Activated gamma-delta T cell treated with anti-CD3 and anti-CD28 coated beads, Interleukin-2, amount 50 U/mL, for 16 hours (primary cell): ENCODE measurements at regions not wholly inside any gene's neighbourhood (a gene's known extent, or its start where the extent isn't known, plus 50 kb on each side); places are given as distances from the start of the nearest gene placed in this dataset.

ENCODE experiments used
- DNase-seq: peaks from one replicate; pipeline ENCODE4 v3.0.0-alpha.2; 2020; ENCODE audit warnings: low read depth

GRCh38 chr12:46449316-46449715, 76.7 kb upstream of the SLC38A2 start:
- DNase-seq: no peak

DNA sequence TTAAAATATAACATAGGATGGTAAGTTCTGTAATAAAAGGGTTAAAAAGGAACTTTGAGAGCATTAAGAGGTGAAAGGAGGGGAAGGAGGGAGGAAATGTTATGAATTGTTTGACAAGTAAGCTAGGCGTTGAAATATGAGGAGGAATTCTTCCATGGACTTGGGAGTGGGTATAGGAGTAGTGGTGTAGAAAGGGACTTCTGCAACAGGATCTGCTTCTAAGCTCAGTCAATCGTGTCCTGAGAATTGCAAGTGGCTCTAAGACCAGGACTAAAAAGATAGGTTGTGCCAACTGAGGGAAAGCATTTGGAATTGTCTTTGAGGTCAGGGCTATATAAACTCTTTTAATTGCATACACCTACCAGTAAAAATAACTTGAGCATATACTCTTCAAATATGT, 74.1 kb upstream of the SLC38A2 start:
- DNase-seq: no peak

DNA sequence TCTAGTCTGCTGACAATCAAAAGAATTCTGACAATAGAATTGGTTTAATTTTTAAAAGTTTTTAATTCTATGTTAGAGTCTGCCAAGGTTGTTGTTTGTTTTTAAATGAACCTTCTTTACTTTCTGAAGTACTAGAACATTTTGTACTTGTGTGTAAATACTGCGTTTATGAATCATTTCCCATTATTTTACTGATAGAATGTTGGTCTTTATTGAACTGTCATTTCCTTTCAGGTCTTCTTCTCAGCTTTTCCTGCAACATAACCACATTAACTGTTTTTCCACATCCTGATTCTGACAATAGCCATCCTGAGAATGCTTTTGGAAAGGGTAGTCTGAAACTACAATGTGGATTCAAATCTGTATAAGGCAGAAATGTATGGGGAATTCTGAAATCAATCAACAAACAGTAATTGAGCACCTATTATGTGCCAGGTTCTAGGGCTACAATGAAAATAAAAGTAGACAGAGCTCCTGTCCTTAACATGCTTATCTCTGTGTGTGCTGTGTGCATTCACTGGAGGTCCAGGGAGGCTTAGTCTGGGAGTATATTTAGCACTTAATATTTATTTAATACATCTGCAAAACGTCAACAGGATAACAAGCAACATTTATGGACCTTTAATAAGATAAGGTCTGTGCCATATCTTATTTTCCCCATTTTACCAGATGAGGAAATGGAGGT, 73.1 kb upstream of the SLC38A2 start:
- DNase-seq: no peak

- no peak for DNase-seq
These were observed 72.5 kb upstream of the SLC38A2 start for GRCh38 chr12:46445093-46445492.

DNA sequence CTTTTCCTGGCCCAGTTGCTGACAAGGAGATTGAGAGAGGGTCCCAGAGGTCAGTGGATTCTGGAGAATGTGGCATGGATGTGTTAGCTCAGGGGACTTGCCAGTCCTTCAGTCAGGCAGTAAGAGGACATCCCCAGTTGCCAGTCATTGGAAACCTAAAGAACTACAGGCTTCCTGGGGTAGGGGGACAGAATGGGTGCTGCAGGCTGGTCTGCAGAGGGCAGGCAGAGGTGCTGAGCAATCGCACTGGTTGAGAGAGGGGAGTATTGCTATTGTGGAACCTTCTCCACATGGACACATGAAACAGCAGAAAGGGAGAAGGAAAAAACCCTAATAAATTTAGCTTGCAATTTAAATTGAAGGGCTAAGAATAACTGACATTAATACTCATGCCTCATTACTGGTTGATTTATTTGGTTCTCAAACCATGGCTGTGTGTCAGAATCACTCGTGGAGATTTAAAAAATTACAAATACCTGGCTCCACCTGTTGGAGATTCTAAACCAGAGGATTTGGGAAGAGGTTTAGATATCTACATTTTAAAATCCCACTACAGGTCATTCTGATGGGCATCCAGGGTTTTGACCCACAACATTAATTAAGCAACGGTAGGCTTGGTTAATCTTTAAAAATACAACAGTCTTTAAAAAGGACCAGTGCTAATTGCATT, 71.2 kb upstream of the SLC38A2 start:
- no peak for DNase-seq

- no peak for DNase-seq
These were observed 70.2 kb upstream of the SLC38A2 start for GRCh38 chr12:46442738-46443137.

DNA sequence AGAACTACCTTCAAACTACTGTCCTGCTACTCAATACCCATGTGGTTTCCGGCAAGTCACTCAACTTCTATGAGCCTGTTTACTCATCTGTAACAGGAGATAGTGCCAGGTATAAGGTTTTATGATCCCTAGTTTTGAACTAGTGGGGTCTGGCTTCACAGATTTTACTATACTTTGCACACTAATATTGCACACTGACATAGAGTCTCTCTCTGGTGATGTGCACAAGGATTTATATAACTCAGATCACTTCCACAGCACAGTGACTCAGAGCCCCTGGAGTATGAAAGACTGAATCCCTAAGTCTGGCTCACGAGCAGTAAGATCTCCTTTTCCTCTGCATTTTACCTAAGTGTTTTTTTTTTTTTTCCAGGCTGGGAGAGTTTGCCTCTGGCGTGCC, 69.7 kb upstream of the SLC38A2 start:
- DNase-seq: no peak

GRCh38 chr12:46439793-46440511, 67.4 kb upstream of the SLC38A2 start:
- DNase-seq: no peak

DNA sequence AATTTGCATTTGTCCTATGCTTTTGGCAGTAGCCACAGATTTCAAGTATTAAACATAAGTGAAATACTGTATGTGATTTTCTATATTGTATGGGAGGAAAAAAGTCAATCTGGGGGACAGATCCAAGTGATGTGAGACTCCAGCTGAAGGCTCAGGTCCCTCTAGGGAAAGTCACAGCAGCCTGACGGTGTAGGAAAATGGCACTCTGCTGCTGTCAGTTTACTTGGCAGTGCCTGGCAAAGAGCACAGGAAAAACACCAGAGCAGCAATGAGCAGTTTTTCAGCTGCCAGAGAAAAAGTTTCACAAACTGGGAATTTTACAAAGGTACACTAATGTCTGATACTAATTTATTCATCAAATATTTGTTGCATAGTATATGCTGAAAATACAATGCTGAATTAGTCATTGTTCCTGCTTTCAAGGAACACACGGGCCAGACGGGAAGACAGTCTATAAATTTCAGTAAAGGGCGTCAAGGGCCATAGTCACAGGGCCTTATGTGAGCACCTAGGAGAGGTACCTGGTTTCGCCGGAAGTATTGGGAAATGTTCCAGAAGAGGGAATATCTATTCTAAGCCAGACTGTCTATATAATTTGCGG, 66.2 kb upstream of the SLC38A2 start:
- no peak for DNase-seq

- no peak for DNase-seq
These were observed 65.7 kb upstream of the SLC38A2 start for GRCh38 chr12:46438256-46438655.

DNA sequence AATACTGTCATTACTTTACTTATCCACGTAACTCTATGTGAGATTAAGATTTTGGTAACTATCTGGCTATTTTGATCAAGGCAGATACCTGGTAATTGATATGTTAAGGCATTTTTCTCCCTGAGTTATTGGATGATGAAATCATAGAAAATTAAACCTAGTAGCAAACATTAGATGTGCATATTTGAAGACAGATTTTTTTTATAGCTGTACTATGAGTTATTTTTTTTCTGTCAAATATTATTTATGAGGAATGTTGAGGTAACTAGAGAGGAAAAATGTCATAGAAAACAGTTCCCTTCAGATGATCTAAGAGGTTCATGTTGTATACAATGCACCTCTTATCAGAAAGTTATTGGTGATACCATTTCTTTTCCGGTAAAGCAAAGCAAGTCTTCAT, 64.9 kb upstream of the SLC38A2 start:
- DNase-seq: no peak

GRCh38 chr12:46436747-46437146, 64.2 kb upstream of the SLC38A2 start:
- DNase-seq: no peak

DNA sequence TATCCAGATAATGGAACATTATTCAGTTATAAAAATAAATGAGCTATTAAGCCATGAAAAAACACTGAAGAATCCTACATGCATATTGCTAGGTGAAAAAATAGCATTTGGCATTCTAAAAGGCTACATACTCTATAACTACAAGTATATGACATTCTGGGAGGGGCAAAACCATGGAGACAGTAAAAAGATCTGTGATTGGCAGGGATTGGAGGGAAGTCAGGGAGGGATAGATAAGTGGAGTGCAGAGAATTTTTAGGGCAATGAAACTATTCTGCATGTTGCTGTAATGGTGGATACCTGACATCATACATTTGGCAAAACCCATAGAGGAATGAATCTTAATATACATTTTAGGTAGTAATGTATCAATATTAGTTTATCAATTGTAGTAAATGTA, 63.1 kb upstream of the SLC38A2 start:
- DNase-seq: no peak

DNA sequence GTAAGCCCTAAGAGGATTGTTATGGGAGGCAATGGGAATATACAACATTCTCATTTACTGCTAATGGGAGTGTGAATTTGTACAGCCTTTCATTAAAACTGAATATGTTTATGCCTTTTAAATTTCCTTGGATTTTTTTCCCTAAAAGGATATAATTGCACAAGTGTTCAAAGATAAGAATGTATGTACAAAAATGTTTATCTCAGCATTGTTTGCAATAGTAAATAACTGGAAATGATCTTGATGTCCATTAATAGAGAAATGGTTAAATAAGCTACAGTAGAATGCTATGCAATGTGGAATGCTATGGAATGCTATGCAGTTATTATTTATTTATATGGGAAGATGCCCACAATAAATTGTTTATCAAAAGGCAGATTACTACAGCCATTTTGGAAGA, 62.5 kb upstream of the SLC38A2 start:
- no peak for DNase-seq

GRCh38 chr12:46433829-46434228, 61.3 kb upstream of the SLC38A2 start:
- DNase-seq: no peak

DNA sequence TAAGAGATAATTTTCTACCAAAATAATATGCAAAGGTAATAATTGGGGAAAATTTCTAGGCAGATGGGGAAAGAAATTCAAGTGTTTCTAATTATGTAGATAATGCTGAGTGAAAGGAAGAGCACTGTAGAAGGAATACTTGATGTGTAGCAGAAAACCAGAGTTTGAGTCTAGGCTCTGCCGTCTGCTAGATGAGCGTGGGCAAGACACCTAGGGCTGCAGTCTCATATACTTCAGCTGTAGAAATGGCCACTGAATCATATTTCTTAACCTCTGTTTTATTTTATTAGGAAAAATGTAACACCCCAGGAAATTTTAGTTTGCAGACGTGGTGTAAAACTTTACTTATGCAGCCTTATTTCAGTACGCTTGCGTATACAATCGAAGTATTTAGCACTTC, 59.8 kb upstream of the SLC38A2 start:
- no peak for DNase-seq

DNA sequence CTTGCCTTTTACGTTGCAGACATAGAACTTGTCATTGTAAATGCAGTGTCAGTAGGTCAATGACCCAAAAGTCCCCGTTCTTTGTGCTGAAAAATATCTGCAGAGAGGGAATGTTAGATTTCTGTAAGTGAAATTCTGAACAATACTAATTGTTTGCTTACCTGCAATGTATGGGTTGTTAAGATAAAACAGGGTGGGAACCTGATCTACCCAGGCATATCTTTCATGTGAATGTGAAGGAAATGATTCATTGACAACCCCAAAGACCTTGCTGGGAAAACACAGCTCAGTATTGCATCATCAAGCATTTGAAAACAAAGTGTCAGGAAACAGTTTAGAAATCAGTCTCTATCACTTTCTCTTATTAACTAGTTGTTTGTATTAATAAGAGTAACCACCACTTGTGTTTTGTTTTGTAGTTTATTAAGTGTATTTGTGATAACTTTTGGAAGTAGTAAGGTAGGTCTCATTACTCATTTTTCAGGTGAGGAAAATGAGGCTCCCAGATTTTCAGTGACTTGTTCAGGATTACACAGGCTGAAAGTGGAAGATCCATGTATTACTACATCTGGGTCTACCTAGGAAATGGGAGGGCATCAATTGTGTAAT, 57.9 kb upstream of the SLC38A2 start:
- DNase-seq: peak; percentile 1
